Astrocyte (in vitro differentiated cells and primary cell): ENCODE measurements at regions not wholly inside any gene's neighbourhood (a gene's known extent, or its start where the extent isn't known, plus 50 kb on each side); places are given as distances from the start of the nearest gene placed in this dataset.

Experiments used
- DNase-seq: peaks from one replicate; pipeline ENCODE4 v3.0.0-alpha.2; 2010; ENCODE audit warnings: low read depth
- FAIRE-seq: peaks from 2 replicates; lab custom pipeline; 2011; peaks lifted over from hg19 to GRCh38; lab: Jason Lieb, UNC
- H2AFZ ChIP-seq: 2 replicates; pipeline ENCODE4 v1.6.0; 2012; ENCODE audit warnings: low read depth, low read length, inconsistent platforms
- H3K27ac ChIP-seq: 2 replicates; pipeline ENCODE4 v1.5.1; 2011; ENCODE audit warnings: low read depth, low read length, inconsistent platforms
- H3K27me3 ChIP-seq: 2 replicates; pipeline ENCODE4 v1.6.0; 2011; ENCODE audit warnings: low read length, inconsistent platforms; ENCODE audit not compliant: insufficient read depth
- H3K36me3 ChIP-seq: 2 replicates; pipeline ENCODE4 v1.5.1; 2011; ENCODE audit warnings: low read length, inconsistent platforms; ENCODE audit not compliant: insufficient read depth
- H3K4me1 ChIP-seq: 2 replicates; pipeline ENCODE4 v1.5.1; 2011; ENCODE audit warnings: low read length, inconsistent platforms; ENCODE audit not compliant: insufficient read depth
- H3K4me2 ChIP-seq: 2 replicates; pipeline ENCODE4 v1.6.0; 2012; ENCODE audit warnings: low read length, inconsistent platforms
- H3K4me3 ChIP-seq: 2 replicates; pipeline ENCODE4 v1.5.1; 2011; ENCODE audit warnings: low read depth, mild to moderate bottlenecking, low read length, inconsistent platforms; ENCODE audit not compliant: insufficient read depth
- H3K79me2 ChIP-seq: 2 replicates; pipeline ENCODE4 v1.6.0; 2012; ENCODE audit warnings: mild to moderate bottlenecking, low read length, inconsistent platforms; ENCODE audit not compliant: insufficient read depth
- H3K9ac ChIP-seq: 2 replicates; pipeline ENCODE4 v1.6.0; 2012; ENCODE audit warnings: mild to moderate bottlenecking, low read length, inconsistent platforms
- H3K9me3 ChIP-seq: 2 replicates; pipeline ENCODE4 v1.5.1; 2012; ENCODE audit warnings: low read depth, mild to moderate bottlenecking, low read length, inconsistent platforms; ENCODE audit not compliant: insufficient read depth
- H4K20me1 ChIP-seq: 2 replicates; pipeline ENCODE4 v1.6.0; 2012; ENCODE audit warnings: low read length, inconsistent platforms; ENCODE audit not compliant: insufficient read depth
- H3K27ac Mint-ChIP-seq: one replicate; pipeline ENCODE4 v1.8.0; 2021; ENCODE audit warnings: mild to moderate bottlenecking, mixed read lengths; ENCODE audit not compliant: unreplicated experiment
- H3K27me3 Mint-ChIP-seq: one replicate; pipeline ENCODE4 v1.8.0; 2021; ENCODE audit warnings: low read depth, mixed read lengths; ENCODE audit not compliant: unreplicated experiment
- H3K36me3 Mint-ChIP-seq: one replicate; pipeline ENCODE4 v1.8.0; 2021; ENCODE audit warnings: low read depth, mixed read lengths; ENCODE audit not compliant: unreplicated experiment
- H3K4me1 Mint-ChIP-seq: one replicate; pipeline ENCODE4 v1.8.0; 2021; ENCODE audit warnings: low read depth, mixed read lengths; ENCODE audit not compliant: unreplicated experiment
- H3K4me3 Mint-ChIP-seq: one replicate; pipeline ENCODE4 v1.8.0; 2021; ENCODE audit warnings: mild to moderate bottlenecking, moderate library complexity, mixed read lengths; ENCODE audit not compliant: unreplicated experiment
- H3K9me3 Mint-ChIP-seq: one replicate; pipeline ENCODE4 v1.8.0; 2021; ENCODE audit warnings: mild to moderate bottlenecking, mixed read lengths; ENCODE audit not compliant: unreplicated experiment
- EZH2 ChIP-seq: IDR thresholded peaks from 2 replicates; pipeline ENCODE4 v1.6.1; 2012; ENCODE audit warnings: mild to moderate bottlenecking, low read length, inconsistent platforms; ENCODE audit not compliant: insufficient read depth
- TF ChIP-seq, protein P1 (sequence below): IDR thresholded peaks from 2 replicates; pipeline ENCODE4 v1.5.1; 2011; ENCODE audit warnings: low read depth, mild to moderate bottlenecking, inconsistent platforms, low read length, moderate library complexity; ENCODE audit not compliant: insufficient read depth

DNA sequence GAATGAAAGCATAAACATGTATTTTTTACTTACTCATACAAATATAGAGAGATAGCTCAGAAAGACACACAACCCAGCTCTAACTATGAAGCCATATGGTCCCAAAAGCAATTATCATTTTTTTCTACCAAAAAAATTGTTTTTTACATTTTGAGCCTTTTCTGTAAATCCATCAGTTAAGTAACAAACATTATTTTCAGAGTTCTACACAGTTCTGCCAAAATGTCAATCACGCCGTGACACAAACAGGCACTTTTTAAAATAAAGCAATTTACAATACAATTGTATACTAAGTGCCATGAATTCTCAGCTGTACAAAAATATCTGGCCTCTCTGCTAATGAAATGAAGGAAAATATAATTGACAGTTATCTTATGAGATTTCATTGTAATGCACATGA lies 201.4 kb upstream of the ID4 start:
- Mint-ChIP-seq H3K9me3 (no peaks in the 10 kb centered on the region), H3K4me1 (no peaks in the 10 kb centered on the region), H3K27me3 (no peaks in the 10 kb centered on the region), H3K36me3 (no peaks in the 10 kb centered on the region), H3K27ac (no peak overlapping the region), H3K4me3 (no peak overlapping the region)
- H4K20me1 ChIP-seq, result no peaks in the 10 kb centered on the region
- no peak overlapping the region for H3K4me2 ChIP-seq
- DNase-seq (no peak), FAIRE-seq (no peak)
- no peak overlapping the region for H3K27ac ChIP-seq
- H3K79me2 ChIP-seq, result no peaks in the 10 kb centered on the region
- H3K4me1 ChIP-seq, result no peaks in the 10 kb centered on the region
- H3K4me3 ChIP-seq, result no peak overlapping the region
- no peak for TF ChIP-seq EZH2
- TF ChIP-seq, protein P1, sequence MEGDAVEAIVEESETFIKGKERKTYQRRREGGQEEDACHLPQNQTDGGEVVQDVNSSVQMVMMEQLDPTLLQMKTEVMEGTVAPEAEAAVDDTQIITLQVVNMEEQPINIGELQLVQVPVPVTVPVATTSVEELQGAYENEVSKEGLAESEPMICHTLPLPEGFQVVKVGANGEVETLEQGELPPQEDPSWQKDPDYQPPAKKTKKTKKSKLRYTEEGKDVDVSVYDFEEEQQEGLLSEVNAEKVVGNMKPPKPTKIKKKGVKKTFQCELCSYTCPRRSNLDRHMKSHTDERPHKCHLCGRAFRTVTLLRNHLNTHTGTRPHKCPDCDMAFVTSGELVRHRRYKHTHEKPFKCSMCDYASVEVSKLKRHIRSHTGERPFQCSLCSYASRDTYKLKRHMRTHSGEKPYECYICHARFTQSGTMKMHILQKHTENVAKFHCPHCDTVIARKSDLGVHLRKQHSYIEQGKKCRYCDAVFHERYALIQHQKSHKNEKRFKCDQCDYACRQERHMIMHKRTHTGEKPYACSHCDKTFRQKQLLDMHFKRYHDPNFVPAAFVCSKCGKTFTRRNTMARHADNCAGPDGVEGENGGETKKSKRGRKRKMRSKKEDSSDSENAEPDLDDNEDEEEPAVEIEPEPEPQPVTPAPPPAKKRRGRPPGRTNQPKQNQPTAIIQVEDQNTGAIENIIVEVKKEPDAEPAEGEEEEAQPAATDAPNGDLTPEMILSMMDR, result no peak
- no peaks in the 10 kb centered on the region for H3K36me3 ChIP-seq
- H2AFZ ChIP-seq, result no peak overlapping the region
- H3K9me3 ChIP-seq, result no peaks in the 10 kb centered on the region
- no peak overlapping the region for H3K9ac ChIP-seq
- no peaks in the 10 kb centered on the region for H3K27me3 ChIP-seq

DNA sequence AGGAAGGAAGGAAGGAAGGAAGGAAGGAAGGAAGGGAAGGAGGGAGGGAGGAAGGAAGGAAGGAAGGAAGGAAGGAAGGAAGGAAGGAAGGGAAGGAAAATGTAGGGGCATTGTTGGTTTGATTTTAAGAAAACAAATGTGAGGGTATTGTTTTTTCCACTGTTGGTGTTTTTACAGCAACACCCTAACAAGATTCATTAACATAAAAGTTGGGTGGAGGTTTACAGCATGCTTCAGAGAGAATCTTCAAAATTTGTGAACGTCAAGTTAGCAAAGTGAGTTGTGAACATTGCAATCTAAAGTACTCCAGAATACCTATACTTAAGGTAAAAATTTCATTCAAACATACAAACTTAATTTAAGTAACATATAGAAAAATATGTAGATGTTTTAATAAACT lies 200.2 kb upstream of the ID4 start:
- no peak overlapping the region for H3K4me3 ChIP-seq
- no peak overlapping the region for H3K27ac ChIP-seq
- FAIRE-seq (no peak), DNase-seq (no peak)
- no peaks in the 10 kb centered on the region for H3K4me1 ChIP-seq
- no peaks in the 10 kb centered on the region for H3K36me3 Mint-ChIP-seq
- no peak for TF ChIP-seq EZH2
- TF ChIP-seq, protein P1, result no peak
- H4K20me1 ChIP-seq, result no peaks in the 10 kb centered on the region
- H3K9me3 Mint-ChIP-seq, result no peaks in the 10 kb centered on the region
- no peak overlapping the region for H3K27ac Mint-ChIP-seq
- H3K36me3 ChIP-seq, result no peaks in the 10 kb centered on the region
- H3K4me2 ChIP-seq, result no peak overlapping the region
- H3K4me3 Mint-ChIP-seq, result no peak overlapping the region
- H3K27me3 ChIP-seq, result no peaks in the 10 kb centered on the region
- no peak overlapping the region for H3K9ac ChIP-seq
- H3K79me2 ChIP-seq, result no peaks in the 10 kb centered on the region
- no peaks in the 10 kb centered on the region for H3K9me3 ChIP-seq
- H2AFZ ChIP-seq, result no peak overlapping the region
- H3K4me1 Mint-ChIP-seq, result no peaks in the 10 kb centered on the region
- no peaks in the 10 kb centered on the region for H3K27me3 Mint-ChIP-seq

DNA sequence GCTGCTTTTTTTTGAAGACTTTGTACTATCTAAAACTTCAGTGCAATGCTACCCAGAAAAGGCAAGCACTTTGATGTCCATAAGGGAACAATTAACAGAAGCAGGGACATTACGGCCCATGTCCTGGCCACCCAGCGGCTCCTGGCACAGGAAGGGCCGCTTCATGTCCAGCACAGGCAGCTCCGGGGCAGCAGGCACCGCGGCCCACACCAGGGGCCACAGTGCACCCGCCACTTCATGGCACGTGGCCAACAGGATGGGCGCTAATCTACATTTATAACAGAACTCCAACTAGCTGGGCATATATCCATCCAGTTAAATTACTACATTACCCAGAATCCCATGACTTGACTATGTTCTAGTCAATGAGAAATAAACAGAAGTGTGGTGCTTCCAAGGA lies 198.2 kb upstream of the ID4 start:
- no peaks in the 10 kb centered on the region for H3K4me1 ChIP-seq
- H3K36me3 Mint-ChIP-seq, result no peaks in the 10 kb centered on the region
- H3K27ac Mint-ChIP-seq, result no peak overlapping the region
- no peak for DNase-seq
- no peaks in the 10 kb centered on the region for H3K27me3 ChIP-seq
- no peak overlapping the region for H3K4me3 Mint-ChIP-seq
- no peaks in the 10 kb centered on the region for H3K36me3 ChIP-seq
- H3K27ac ChIP-seq, result no peak overlapping the region
- no peak overlapping the region for H3K4me2 ChIP-seq
- H3K79me2 ChIP-seq, result no peaks in the 10 kb centered on the region
- H4K20me1 ChIP-seq, result no peaks in the 10 kb centered on the region
- H3K9me3 ChIP-seq, result no peaks in the 10 kb centered on the region
- TF ChIP-seq, protein P1, result no peak
- no peak for TF ChIP-seq EZH2
- H3K9ac ChIP-seq, result no peak overlapping the region
- no peaks in the 10 kb centered on the region for H3K4me1 Mint-ChIP-seq
- no peak overlapping the region for H2AFZ ChIP-seq
- no peak overlapping the region for H3K4me3 ChIP-seq
- no peaks in the 10 kb centered on the region for H3K27me3 Mint-ChIP-seq
- H3K9me3 Mint-ChIP-seq, result no peaks in the 10 kb centered on the region
- FAIRE-seq, result no peak
